ENCODE measurements at regions not wholly inside any gene's neighbourhood (a gene's known extent, or its start where the extent isn't known, plus 50 kb on each side); places are given as distances from the start of the nearest gene placed in this dataset.

GRCh38 chr2:234348081-234348480, 148.8 kb downstream of the ARL4C start:
- TF ChIP-seq CTCF (IDR thresholded peaks at IDR 0.05) (no peak), POLR2A (IDR thresholded peaks at IDR 0.05) (no peak)
